NOMO-1 (cell line): ENCODE measurements at regions not wholly inside any gene's neighbourhood (a gene's known extent, or its start where the extent isn't known, plus 50 kb on each side); places are given as distances from the start of the nearest gene placed in this dataset.

Experiments
- DNase-seq, 2 experiments: peaks; one replicate each; lab custom pipeline; 2025; ENCODE audit not compliant: unreplicated experiment in 2 of 2; lab: John Stamatoyannopoulos, UW

DNA sequence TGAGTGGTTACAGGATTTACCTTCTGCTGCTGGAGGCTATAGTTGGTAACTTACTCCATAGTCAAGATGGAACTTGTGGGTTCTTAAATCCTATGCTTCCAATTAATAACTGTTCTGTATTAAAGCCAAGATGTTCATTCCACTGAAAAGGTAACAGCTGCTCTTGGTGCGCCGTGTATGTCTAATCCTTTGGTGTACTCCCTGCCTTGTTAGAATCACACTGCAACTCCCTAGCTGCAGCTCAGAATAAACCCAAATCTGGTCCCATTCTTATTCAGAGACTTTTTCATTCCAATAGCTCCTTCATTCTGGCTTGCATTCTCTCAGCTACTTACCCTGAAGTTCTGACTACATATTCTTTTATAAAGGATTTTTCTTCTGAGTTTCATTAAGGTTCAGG, 1355.5 kb downstream of the MAT2B start:
- DNase-seq: no peak

DNA sequence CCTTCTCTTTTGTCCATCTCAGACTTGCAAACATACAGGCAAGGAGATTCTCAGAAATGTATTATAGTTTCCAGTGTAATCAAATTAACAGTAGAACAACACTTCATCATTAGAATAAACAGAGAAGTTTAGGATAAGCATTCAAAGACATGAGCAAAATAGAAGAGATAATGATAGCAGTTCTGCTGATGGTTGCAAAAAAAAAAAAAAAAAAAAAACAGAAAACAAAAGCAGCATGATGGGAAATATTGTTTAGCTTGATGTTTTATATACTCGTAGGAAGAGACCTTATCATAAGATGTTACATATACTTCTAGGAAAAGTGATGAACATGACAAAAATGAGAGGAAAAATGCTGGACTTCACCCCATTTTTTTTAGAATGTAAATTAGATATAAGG, 1356.2 kb downstream of the MAT2B start:
- no peak for DNase-seq

DNA sequence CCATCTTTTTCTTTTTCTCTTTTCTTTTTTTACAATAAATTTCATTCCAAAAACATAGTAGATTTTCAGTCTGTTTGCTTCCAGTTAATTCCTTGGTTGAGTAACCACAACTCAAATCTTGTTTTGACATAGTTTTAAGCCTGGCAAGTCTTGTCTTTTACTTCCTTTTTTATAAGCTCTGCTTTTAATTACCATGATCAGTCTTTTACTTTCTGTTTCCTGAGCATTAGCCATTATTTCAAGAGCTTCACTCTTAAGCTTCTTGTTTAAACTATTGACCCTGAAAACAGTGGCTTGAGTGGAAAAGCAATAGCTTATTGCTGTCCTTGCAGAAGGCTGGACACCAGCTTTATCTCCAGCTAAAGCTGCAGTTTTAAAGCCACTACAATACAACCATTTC, 1363.3 kb downstream of the MAT2B start:
- DNase-seq: peak; percentile 46 to 92

DNA sequence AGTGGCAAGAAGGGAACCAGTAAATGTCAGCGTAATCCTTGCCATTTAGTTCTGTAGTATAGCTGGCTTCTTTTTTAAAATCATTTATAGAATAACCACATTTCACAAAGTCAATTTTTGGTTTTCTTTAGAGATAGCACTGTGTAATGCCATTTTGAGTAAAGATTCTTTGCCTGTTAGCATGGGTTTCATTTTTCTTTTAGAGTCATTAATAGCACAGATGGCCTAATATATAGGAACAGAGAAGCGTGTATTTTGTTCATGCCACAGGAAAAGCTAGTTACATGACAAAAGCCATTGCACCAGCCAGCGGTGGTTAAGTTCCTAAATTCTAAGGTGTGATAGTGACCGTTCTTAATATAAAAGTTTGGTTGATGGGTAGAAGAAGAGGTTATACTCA, 1363.9 kb downstream of the MAT2B start:
- DNase-seq: peak; percentile 2 to 6

DNA sequence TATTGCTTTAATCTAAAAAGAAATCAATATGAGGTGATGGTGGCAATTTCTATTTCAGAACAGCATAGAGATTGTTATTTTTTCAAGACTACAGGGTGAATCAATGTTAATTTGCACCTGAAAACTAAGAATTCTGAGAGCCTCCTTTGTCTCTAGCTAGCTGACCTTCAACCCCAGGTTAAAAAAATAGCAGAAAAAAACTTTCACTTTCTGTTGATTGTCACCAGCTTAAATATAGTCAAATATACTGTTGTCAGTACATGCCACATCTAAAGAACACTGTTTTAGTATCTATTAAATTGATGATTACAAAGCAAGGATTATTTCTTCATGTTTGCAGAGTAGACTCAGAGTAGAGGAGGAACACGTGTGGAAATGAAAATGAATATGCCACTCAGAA, 1371.4 kb downstream of the MAT2B start:
- DNase-seq: no peak

DNA sequence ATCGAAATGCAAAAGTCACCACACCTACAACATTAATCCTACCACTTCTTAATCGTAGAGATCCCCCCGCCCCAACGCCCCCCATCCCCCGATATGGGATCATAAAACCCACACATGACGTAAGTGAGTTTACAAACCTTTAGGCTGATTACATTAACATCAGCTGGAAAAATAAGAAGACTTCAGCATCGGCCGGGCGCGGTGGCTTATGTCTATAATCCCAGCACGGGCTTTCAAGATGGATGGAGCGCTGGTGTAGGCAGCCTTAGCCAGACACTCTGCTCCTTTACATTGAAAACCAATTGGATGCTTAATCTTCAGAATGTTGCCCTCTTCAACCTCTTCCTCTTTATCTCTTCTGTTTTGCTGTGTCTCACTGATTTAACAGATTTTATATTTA, 1376.0 kb downstream of the MAT2B start:
- no peak for DNase-seq

DNA sequence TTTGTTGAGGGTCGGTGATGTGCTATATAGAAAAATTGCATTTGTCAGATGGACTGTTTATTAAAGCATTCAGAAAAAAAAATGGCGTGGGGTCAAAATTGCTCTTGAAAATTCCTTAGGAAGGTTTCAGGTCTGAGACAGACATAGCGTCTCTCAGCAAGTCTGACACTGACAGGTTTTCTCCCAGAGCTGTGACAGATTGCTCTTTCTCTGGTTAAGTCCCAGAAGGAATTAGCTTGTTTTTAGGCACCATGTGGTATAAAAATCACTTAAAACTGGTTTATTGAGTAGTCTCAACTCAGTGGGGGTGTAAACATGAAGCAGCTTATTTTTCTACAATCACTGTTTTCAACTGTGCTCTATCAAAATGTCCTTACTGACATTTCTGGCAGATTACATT, 1379.8 kb downstream of the MAT2B start:
- no peak for DNase-seq

DNA sequence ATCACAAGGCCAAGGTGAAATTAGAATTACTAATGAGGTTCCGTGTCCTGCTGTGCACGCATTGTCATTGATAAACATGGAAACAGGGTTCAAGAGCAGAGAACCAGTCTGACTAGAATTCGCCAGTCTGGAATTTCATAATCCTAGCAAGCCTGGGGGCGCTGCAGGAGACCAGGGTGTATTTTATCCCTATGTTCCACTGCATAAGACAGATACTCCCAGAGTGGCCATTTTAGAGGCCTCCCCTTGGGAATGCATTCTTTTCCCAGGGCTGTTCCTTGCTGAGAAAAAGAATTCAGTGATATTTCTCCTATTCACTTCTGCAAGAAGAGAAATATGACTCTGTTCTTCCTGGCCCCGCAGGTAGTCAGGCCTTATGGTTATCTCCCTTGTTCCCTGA, 1387.7 kb downstream of the MAT2B start:
- DNase-seq: no peak

DNA sequence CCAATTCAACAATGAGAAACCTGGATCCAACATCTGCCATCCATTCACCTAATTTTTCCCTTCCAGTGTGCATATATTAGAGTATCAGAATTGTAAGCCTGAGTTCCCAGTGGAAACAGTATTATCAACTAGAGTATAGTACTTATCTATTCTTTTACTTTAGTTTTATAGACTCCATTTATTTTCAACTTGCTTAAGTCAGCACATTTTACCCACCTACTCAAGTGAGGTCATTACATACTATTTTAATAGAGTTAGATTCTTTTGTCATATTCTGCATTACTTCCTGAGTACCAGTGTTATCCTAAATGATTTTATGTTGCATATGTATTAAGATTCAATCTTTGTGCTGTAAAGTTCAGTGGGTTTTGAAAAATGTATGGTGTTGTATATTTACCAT, 1393.3 kb downstream of the MAT2B start:
- DNase-seq: no peak

DNA sequence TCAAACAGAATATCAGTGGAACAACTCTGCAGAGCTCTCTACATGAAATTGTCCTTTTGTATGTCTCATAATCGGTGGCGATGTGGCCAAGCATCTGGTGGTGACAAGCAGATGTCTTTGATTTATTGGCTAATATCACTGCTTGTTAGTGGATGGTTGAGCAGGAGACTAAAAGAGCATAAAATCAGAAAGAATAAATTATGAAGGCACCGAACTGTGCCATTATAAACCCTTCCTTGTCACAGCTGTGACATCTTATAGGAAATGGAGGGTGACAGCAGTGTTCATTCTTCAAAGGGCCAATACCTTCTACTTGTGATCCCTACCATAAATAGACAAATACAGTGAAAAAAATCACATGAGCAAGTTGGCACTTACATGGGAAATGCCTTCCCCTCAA, 1404.3 kb downstream of the MAT2B start:
- no peak for DNase-seq

DNA sequence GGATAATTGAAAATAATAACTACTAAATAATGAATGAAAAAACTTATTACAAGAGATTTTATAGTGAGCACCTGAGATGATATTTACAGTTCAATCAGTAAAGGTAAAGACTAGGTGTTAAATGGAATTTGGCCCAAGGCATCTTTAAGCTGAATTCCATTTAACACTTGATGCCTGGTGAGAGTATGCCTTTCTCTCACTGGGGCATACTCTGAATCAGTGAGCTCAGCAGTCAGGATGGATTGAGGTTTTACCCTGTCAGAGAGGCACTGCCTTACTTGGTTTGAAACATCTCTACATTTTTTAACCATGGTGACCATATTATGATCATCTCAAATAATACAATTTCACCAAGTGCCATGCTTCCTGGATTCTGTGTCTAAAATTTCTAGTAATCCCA, 1416.3 kb downstream of the MAT2B start:
- no peak for DNase-seq

DNA sequence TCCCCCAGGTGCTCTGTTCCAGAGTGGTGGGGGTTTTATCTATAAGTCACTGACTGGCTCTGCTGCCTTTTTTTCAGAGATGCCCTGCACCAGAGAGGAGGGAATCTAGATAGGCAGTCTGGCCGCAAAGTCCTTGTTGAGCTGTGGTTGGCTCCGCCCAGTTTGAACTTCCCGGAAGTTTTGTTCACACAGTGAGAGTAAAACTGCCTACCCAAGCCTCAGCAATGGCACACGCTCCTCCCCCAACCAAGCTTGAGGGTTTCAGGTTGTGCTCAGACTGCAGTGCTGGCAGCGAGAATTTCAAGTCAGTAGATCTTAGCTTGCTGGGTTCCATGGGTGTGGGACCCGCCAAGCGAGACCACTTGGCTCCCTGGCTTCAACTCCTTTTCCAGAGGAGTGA, 1428.6 kb downstream of the MAT2B start:
- no peak for DNase-seq

DNA sequence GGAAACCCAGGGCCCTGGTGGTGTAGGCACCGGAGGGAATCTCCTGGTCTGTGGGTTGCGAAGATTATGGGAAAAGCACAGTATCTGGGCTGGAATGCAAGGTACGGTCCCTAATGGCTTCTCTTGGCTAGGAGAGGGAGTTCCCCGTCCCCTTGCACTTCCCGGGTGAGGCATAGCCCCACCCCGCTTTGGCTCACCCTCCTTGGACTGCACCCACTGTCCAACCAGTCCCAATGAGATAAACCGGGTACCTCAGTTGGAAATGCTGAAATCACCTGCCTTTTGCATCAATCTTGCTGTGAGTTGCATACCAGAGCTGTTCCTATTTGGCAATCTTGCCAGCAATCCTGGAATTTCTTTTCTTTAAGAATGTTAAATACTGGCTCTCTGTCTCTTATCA, 1429.1 kb downstream of the MAT2B start:
- no peak for DNase-seq

DNA sequence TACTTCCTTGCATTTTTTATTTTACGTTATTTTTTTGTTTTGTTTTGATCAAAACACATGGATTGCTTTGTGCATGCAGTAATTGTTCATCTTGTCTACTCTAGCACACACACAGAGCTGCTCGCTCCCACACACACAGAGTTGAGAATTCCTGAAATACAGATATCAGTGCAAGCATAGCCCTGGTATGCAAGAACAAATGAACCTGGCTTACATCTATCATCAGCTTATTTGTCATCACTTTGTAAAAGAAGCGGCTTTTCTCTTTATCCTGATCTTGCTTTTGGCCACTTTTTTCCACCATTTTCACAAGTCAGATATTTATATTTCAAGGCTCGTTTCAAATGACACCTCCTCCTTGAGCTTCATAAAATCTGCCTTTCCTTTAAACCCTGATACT, 1435.7 kb downstream of the MAT2B start:
- DNase-seq: no peak

DNA sequence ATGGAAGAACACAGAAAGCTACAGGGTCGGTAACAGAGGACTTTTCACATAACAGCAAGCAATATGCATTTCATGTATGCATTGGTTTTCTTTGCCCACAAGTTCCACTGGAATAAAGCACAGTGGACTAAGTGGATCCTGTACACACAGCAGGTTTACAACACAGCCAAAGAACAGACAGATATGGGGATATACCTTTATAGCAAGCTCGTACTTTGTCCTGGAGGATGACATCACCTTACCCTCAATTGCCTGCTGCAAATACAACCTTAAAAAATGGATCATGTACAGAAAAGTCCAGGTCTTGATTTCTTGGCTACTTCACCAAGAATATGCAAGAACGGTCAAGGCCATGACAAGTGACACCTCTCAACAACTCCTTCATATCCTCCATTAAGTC, 1445.5 kb downstream of the MAT2B start:
- DNase-seq: no peak

DNA sequence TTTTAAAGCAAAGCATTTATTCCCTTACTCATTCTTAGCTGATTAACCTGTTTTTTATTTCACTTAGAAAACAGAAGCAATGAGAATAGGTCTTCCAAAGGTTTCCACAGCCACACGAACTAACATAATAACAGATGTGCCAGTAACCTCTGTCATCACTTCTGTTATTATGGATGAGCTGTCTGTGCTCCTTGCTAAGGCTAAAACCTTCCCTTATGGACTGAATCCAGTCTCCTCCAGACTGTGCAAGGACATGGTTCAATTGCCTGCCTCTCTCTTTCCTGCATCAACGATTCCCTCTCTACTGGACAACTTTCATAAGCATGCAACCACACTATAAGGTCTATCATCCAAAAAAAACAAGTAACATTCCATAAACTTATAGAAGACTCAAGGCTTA, 1446.2 kb downstream of the MAT2B start:
- no peak for DNase-seq

DNA sequence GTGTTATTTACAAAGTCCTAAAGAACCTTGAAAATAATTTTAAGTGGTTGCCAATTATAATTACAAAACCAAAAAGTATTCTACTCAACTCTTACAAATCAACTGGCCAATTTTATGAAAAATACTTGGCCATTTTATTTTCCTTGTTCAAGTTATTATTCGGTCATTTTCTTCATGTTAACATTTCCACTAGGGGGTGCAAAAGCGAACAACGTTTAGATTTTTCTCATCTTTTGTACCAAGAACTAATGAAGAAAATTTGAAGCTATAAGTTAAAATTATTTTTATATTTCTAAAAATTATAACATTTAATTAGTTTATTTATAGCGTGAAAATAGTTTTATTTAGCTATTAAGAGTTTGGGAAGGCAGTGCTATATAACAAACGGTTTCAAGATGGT, 1453.3 kb downstream of the MAT2B start:
- no peak for DNase-seq

DNA sequence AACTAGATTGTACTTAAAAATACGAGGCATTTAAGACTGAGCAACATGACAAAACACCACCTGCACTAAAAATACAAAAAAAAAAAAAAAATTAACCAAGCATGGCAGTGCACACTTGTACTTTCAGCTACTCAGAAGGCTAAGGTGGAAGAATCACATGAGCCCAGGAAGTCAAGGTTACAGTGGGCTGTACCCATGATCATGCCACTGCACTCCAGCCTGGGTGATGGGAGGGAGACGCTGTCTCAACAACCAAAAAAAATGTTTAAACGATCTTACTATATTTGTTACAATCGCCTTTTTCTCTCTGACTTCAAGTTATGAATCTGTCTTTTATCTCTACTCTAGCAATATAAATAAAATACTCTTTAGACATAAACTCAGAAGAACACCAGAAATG, 1454.3 kb downstream of the MAT2B start:
- DNase-seq: no peak

DNA sequence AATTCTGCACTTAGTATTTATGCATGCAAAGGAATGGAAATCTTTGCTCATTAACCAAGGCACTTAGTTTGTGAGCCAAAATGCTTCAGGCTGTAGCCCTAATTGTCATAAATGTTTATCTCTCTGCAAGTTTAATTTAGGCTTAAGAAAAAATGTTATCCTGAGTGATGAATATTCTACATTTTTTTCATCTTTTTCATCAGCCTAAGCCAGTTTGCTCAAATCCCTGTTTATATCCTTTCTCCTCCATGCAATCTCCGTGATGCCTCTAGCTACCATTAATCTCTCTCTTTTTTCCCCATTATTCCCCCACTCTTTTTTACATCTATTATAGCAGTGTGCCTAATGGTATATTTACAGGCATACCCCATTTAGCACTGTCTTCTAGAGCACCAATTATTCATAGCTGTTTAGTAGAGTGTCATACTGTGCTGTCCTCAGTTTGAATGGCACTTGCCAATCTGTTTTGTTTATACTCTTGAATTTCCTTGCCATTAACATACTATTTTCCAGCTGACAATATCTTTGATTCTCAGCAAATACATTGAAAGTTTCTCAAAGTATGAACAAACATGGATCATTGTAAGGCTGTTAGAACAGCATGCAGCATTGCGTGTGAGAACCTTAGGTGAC, 1457.0 kb downstream of the MAT2B start:
- DNase-seq: no peak

DNA sequence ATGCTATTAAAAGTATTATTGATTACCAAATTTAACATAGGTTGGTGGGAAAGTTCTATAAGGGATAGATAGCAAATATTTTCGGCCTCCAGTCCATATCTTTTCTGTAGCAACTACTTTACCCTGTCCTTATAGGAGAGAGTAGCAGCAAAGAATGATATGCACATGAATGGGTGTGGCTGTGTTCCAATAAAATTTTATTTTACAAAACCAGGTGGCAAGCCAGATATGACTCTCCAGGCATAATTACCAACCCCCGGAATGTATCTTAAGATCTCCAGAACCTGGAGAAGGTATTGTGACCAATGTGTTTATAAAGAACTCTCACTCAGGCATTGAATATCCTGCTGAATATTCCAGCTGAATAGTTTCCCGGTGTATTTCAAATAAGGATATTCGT, 1461.2 kb downstream of the MAT2B start:
- DNase-seq: no peak

DNA sequence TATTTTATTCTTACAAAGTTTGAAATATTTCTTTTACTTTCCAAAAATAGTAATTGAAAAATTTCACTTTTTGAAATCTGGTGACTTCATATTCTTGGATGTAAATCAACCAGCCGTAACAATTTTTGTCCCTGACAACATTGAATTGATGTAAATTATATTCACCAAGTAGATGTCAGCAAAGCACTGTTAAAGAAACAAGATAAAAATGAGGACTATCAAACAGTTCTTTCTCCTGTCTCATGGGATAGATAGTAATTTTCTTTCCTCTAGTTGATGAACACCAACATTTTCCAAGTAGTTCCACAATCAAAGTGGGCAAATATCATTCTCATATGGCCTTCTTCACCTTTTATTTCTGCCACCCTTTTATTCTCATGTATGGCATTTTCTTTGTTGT, 1461.9 kb downstream of the MAT2B start:
- no peak for DNase-seq

DNA sequence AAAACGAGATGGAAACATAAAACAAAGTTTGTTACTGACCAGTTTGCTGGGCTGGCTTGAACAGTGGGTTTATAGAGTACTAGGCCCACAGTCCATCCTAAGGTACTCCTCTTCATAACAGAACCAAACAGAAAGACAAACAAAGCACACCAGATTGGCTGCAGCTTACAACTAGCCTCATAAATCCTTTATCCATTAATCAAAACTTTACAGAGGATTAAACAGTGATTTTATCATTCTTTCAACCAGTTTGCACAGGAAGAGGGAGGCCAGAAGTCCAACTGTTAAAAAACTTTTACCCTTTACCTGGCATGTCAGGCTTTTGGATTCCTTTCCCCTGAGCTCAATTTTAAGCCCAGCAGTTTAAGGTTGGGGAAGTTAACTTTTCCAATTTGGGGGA, 1467.6 kb downstream of the MAT2B start:
- no peak for DNase-seq

DNA sequence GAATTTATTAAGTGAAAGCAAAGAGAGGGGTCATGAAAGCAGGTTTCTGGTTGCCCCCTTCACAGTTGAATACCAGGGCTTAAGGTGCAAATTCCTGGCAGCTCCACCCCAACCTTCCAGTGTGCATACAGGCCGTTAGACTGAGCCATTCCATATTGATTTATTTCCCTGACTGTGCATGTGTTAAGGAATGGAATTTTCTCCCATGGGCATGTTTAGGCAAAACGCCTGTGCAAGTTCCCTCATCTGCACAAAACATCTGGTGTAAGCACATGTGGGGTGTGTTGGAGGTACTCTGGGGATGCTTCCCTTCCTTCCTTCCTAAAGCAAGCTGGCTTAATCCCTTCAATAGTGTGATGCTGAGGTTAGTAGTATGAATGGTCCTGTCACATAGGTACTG, 1470.6 kb downstream of the MAT2B start:
- DNase-seq: no peak

DNA sequence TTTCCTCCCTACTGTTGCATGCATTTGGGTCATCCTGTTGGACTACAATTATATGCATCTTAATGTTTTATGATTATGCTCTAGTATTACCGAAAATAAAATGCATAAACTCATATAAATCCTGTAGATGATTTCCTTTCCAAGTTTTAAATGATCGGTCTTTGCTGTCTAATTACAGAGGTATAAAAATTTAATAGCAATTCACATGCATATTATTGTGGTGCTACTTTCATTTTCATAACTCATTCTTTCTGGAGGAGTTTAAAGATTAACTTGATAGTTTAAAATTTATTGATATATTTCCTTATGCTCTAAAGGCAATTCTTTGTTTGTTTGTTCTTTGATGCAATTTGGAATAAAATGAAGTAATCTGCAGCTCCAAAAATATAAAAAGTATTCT, 1475.1 kb downstream of the MAT2B start:
- no peak for DNase-seq
